B cell (primary cell): ENCODE measurements at regions not wholly inside any gene's neighbourhood (a gene's known extent, or its start where the extent isn't known, plus 50 kb on each side); places are given as distances from the start of the nearest gene placed in this dataset.
"Not testable (repeated sequence)": the region's sequence is repeated elsewhere in the genome, so short reads cannot be mapped to it uniquely, and the experiment has no call there.

Experiments
- ATAC-seq: fragments of 200-7000 bp; cut with Tn5 transposase; one replicate; pipeline ENCODE4 v1.10.0; 2021; ENCODE audit warnings: low read depth, mild to moderate bottlenecking, moderate number of reproducible peaks, moderate library complexity
- CTCF ChIA-PET: fragments of 350-600 bp; sonication (Branson Sonifier 250); formaldehyde crosslinking; loops from one replicate; lab custom pipeline; 2021; ENCODE audit warnings: antibody characterized with exemption, inconsistent platforms; lab: Charles Lee
- POLR2A ChIA-PET: fragments of 350-600 bp; sonication (Branson Sonifier 250); formaldehyde crosslinking; loops from one replicate; lab custom pipeline; 2021; ENCODE audit warnings: antibody characterized with exemption; lab: Charles Lee
- DNase-seq: peaks from one replicate; pipeline ENCODE4 v3.0.0; 2013
- H2AFZ ChIP-seq: 2 replicates; pipeline ENCODE4 v1.6.1; 2012; ENCODE audit warnings: mild to moderate bottlenecking, low read depth, low read length; ENCODE audit not compliant: insufficient read depth, poor library complexity, severe bottlenecking
- H3K27ac ChIP-seq, 2 donors: 1 replicate in 1 of 2; 2 replicates in 1 of 2; pipeline ENCODE4 v1.5.1; 2012 to 2013; ENCODE audit warnings: low read length in 2 of 2, mild to moderate bottlenecking in 2 of 2, moderate library complexity in 1 of 2
- H3K27me3 ChIP-seq, 4 experiments: fragments of 200-600 bp in 1 of 4; sonication (generic) in 1 of 4; replicated peaks in 1 of 4; 1 replicate in 2 of 4; 2 replicates in 2 of 4; pipeline versions ENCODE4 v1.6.1 to v1.7.0; 2013 to 2016; ENCODE audit warnings: low read length in 3 of 4, mild to moderate bottlenecking in 2 of 4, mixed read lengths in 1 of 4, moderate library complexity in 1 of 4; ENCODE audit not compliant: insufficient read depth in 4 of 4, control insufficient read depth in 3 of 4; ENCODE audit errors: control extremely low read depth in 1 of 4
- H3K36me3 ChIP-seq, 2 experiments: replicated peaks in 1 of 2; 1 replicate in 1 of 2; 2 replicates in 1 of 2; pipeline versions ENCODE4 v1.6.1 to v1.7.1; 2013; ENCODE audit warnings: low read length in 1 of 2; ENCODE audit not compliant: insufficient read depth in 2 of 2, control insufficient read depth in 1 of 2; ENCODE audit errors: control extremely low read depth in 1 of 2, extremely low read depth in 1 of 2
- H3K4me1 ChIP-seq, 2 donors: fragments of 200-600 bp in 1 of 2; sonication (generic) in 1 of 2; 1 replicate in 1 of 2; 2 replicates in 1 of 2; pipeline versions ENCODE4 v1.5.1 to v1.6.1; 2013 to 2017; ENCODE audit warnings: low read length in 2 of 2; ENCODE audit not compliant: control insufficient read depth in 2 of 2, insufficient read depth in 2 of 2
- H3K4me2 ChIP-seq: replicated peaks from 2 replicates; pipeline ENCODE3; 2012; ENCODE audit warnings: mild to moderate bottlenecking, low read depth, low read length; ENCODE audit not compliant: poor library complexity, severe bottlenecking
- H3K4me3 ChIP-seq, 5 experiments: fragments of 200-600 bp in 1 of 5; sonication (generic) in 1 of 5; 1 replicate in 3 of 5; 2 replicates in 2 of 5; pipeline versions ENCODE4 v1.5.1 to v1.7.0; 2011 to 2016; ENCODE audit warnings: low read length in 4 of 5, mild to moderate bottlenecking in 4 of 5, low read depth in 2 of 5, control low read depth in 1 of 5, moderate library complexity in 1 of 5; ENCODE audit not compliant: insufficient read depth in 1 of 5; ENCODE audit errors: control extremely low read depth in 1 of 5, extremely low read depth in 1 of 5
- H3K79me2 ChIP-seq: fragments of 200-600 bp; sonication (generic); one replicate; pipeline ENCODE4 v1.6.0; 2016; ENCODE audit warnings: low read length; ENCODE audit not compliant: control insufficient read depth, insufficient read depth
- H3K9ac ChIP-seq: fragments of 200-600 bp; sonication (generic); 2 replicates; pipeline ENCODE4 v1.6.1; 2017; ENCODE audit warnings: mild to moderate bottlenecking, low read length, moderate library complexity
- H3K9me3 ChIP-seq, 3 donors: one replicate each; pipeline versions ENCODE4 v1.6.1 to v1.7.1; 2013; ENCODE audit warnings: low read length in 2 of 3; ENCODE audit not compliant: control insufficient read depth in 2 of 3, insufficient read depth in 1 of 3; ENCODE audit errors: control extremely low read depth in 1 of 3
- H4K20me1 ChIP-seq: 2 replicates; pipeline ENCODE4 v1.6.0; 2012; ENCODE audit warnings: mild to moderate bottlenecking, low read length; ENCODE audit not compliant: insufficient read depth, control insufficient read depth, poor library complexity, severe bottlenecking
- H3K27ac Mint-ChIP-seq: one replicate; pipeline ENCODE4 v1.8.0; 2021; ENCODE audit warnings: mixed read lengths
- H3K27me3 Mint-ChIP-seq: one replicate; pipeline ENCODE4 v1.8.0; 2021; ENCODE audit warnings: mixed read lengths
- H3K4me1 Mint-ChIP-seq: one replicate; pipeline ENCODE4 v1.8.0; 2021; ENCODE audit warnings: mixed read lengths
- H3K4me3 Mint-ChIP-seq: one replicate; pipeline ENCODE4 v1.8.0; 2021; ENCODE audit warnings: mixed read lengths
- H3K9me3 Mint-ChIP-seq: one replicate; pipeline ENCODE4 v1.8.0; 2022; ENCODE audit warnings: mixed read lengths; ENCODE audit not compliant: insufficient read depth
- CTCF ChIP-seq: fragments of 200-600 bp; IDR thresholded peaks from one replicate; pipeline ENCODE4 v1.8.0; 2022; ENCODE audit warnings: antibody characterized with exemption, mild to moderate bottlenecking
- EZH2 ChIP-seq: IDR thresholded peaks from 2 replicates; pipeline ENCODE4 v1.6.1; 2012; ENCODE audit warnings: borderline replicate concordance, low read depth, mild to moderate bottlenecking, moderate library complexity, low read length; ENCODE audit not compliant: insufficient read depth, poor library complexity, severe bottlenecking
- WGBS: methylation state at CpG from one replicate; pipeline ENCODE4 v1.1.5; 2013; ENCODE audit warnings: missing lambda C conversion rate; ENCODE audit not compliant: insufficient coverage; 5-methylcytosine and 5-hydroxymethylcytosine counted together
- intact Hi-C: fragments of 100-400 bp; cut with micrococcal nuclease; formaldehyde crosslinking; loops from one replicate; pipeline ENCODE4 v1.10.0; 2022

- Histone ChIP-seq H4K20me1 (no peaks in the 10 kb centered on the region), H3K9ac (no peak overlapping the region), H3K4me3 (no peak overlapping the region), H3K79me2 (no peaks in the 10 kb centered on the region), H3K4me2 (no peak overlapping the region), H2AFZ (no peak overlapping the region), H3K9me3 (peaks cover 2 to 4% (median 3%) of the 10 kb centered on the region in 3 donors), H3K36me3 (no peaks in the 10 kb centered on the region), H3K27me3 (peaks cover 0 to 5% (median 0%) of the 10 kb centered on the region in 4 experiments), H3K27ac (no peak overlapping the region), H3K4me1 (peaks cover 12 to 15% of the 10 kb centered on the region in 2 donors)
- Mint-ChIP-seq H3K27me3 (peaks cover 3% of the 10 kb centered on the region), H3K4me1 (peaks cover 15% of the 10 kb centered on the region), H3K27ac (no peak overlapping the region), H3K4me3 (no peak overlapping the region), H3K9me3 (peaks cover 7% of the 10 kb centered on the region)
- no CpG with 5 or more reads among the region's 3 CpGs for WGBS
- TF ChIP-seq CTCF (no peak), EZH2 (no peak)
- DNase-seq, result no peak
- POLR2A ChIA-PET, result no interaction called here
- CTCF ChIA-PET, result no interaction called here
- intact Hi-C loops, result no loop called here
- no peak for ATAC-seq
These were observed 142.3 kb upstream of the FNDC3A start for GRCh38 chr13:48833412-48833811.

- 98% methylated on average over 4 of the region's 5 CpGs for WGBS
- DNase-seq, H3K4me1 ChIP-seq, ATAC-seq, CTCF ChIA-PET, H4K20me1 ChIP-seq, H3K79me2 ChIP-seq, H3K36me3 ChIP-seq, H3K4me3 ChIP-seq, H2AFZ ChIP-seq, H3K27me3 ChIP-seq, H3K9me3 Mint-ChIP-seq, H3K4me3 Mint-ChIP-seq, H3K4me2 ChIP-seq, H3K4me1 Mint-ChIP-seq, intact Hi-C loops, H3K27ac ChIP-seq, H3K9ac ChIP-seq, H3K9me3 ChIP-seq, POLR2A ChIA-PET, H3K27ac Mint-ChIP-seq: not testable (repeated sequence)
- peaks cover 14% of the 10 kb centered on the region for H3K27me3 Mint-ChIP-seq
These were observed 140.4 kb upstream of the FNDC3A start for GRCh38 chr13:48835326-48835725.
